ENCODE measurements at regions not wholly inside any gene's neighbourhood (a gene's known extent, or its start where the extent isn't known, plus 50 kb on each side); places are given as distances from the start of the nearest gene placed in this dataset.
"Not testable (repeated sequence)": the region's sequence is repeated elsewhere in the genome, so short reads cannot be mapped to it uniquely, and the experiment has no call there.

GRCh38 chrX:3876393-3876792 is 162.9 kb upstream of the PRKX start:
- TF ChIP-seq CTCF, POLR2A (IDR thresholded peaks at IDR 0.05): not testable (repeated sequence)

All from Peyer's patch (tissue), 4 donors.